GM12878 (cell line): ENCODE measurements at regions not wholly inside any gene's neighbourhood (a gene's known extent, or its start where the extent isn't known, plus 50 kb on each side); places are given as distances from the start of the nearest gene placed in this dataset.
A peak's percentile ranks its signal among the peaks of the same experiment; 100 is the strongest.

Experiments
- BRCA1 ChIP-seq: IDR thresholded peaks from 2 replicates; pipeline ENCODE4 v1.6.1; 2011; ENCODE audit warnings: low read depth, low read length, improper control_type of control experiment
- IRF3 ChIP-seq: fragments of 450-650 bp; IDR thresholded peaks from 2 replicates; pipeline ENCODE4 v1.6.1; 2014; ENCODE audit warnings: mild to moderate bottlenecking
- KAT2A ChIP-seq: conservative IDR thresholded peaks from 2 replicates; pipeline ENCODE4 v1.6.1; 2011; ENCODE audit warnings: low read depth, low read length; ENCODE audit not compliant: control insufficient read depth
- KDM1A ChIP-seq: fragments of 200-600 bp; sonication (generic); IDR thresholded peaks from 2 replicates; pipeline ENCODE4 v1.6.1; 2016; ENCODE audit warnings: borderline replicate concordance
- MXI1 ChIP-seq: fragments of 150-350 bp; IDR thresholded peaks from 2 replicates; pipeline ENCODE4 v1.6.1; 2011; ENCODE audit warnings: low read depth, mild to moderate bottlenecking, inconsistent platforms, low read length, improper control_type of control experiment
- MYB ChIP-seq: fragments of 150-350 bp; IDR thresholded peaks from 2 replicates; pipeline ENCODE4 v1.6.1; 2014; ENCODE audit warnings: mild to moderate bottlenecking, low read depth, low read length, borderline replicate concordance
- RBBP5 ChIP-seq: fragments of 200-600 bp; sonication (generic); conservative IDR thresholded peaks from 2 replicates; pipeline ENCODE4 v1.6.1; 2016
- SMARCA5 ChIP-seq: fragments of 450-650 bp; IDR thresholded peaks from 2 replicates; pipeline ENCODE4 v1.6.1; 2017; ENCODE audit warnings: mild to moderate bottlenecking
- SP1 ChIP-seq: IDR thresholded peaks from one replicate; pipeline ENCODE4 v1.6.1; 2011; ENCODE audit warnings: low read depth, low read length
- TCF12 ChIP-seq: IDR thresholded peaks from 2 replicates; pipeline ENCODE4 v1.6.1; 2011; ENCODE audit warnings: low read depth, mild to moderate bottlenecking, low read length
- TF ChIP-seq, protein P1 (sequence below): fragments of 450-650 bp; IDR thresholded peaks from 2 replicates; pipeline ENCODE4 v1.6.1; 2018; ENCODE audit warnings: mild to moderate bottlenecking, low read depth, moderate library complexity; ENCODE audit not compliant: partially characterized antibody
- TF ChIP-seq, protein P2 (sequence below): fragments of 150-350 bp; IDR thresholded peaks from 2 replicates; pipeline ENCODE4 v1.6.1; 2014; ENCODE audit warnings: mild to moderate bottlenecking, low read depth, low read length
- TF ChIP-seq, protein P3 (sequence below): fragments of 450-650 bp; IDR thresholded peaks from 2 replicates; pipeline ENCODE4 v1.6.1; 2016; ENCODE audit warnings: mild to moderate bottlenecking

DNA sequence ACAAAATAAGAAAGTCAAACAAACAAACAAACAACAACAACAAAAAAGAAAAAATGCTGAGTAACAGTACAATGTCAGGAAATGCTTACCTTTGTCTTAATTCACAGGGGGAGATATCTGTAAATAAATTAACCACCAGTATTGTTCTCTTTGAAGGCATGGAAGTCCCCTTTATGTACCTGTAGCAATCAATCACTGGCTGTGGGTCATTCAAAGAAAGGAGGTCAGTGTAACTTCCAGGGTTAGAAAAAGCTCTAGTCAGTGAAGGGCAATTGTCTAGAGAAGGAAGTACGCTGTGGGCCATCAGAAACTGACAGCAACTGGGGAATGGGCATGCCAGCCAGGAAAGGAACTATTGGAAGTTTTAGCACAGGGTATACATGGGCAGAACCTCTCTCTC lies 121.5 kb upstream of the LUZP2 start (continued):
- TF ChIP-seq, protein P1, sequence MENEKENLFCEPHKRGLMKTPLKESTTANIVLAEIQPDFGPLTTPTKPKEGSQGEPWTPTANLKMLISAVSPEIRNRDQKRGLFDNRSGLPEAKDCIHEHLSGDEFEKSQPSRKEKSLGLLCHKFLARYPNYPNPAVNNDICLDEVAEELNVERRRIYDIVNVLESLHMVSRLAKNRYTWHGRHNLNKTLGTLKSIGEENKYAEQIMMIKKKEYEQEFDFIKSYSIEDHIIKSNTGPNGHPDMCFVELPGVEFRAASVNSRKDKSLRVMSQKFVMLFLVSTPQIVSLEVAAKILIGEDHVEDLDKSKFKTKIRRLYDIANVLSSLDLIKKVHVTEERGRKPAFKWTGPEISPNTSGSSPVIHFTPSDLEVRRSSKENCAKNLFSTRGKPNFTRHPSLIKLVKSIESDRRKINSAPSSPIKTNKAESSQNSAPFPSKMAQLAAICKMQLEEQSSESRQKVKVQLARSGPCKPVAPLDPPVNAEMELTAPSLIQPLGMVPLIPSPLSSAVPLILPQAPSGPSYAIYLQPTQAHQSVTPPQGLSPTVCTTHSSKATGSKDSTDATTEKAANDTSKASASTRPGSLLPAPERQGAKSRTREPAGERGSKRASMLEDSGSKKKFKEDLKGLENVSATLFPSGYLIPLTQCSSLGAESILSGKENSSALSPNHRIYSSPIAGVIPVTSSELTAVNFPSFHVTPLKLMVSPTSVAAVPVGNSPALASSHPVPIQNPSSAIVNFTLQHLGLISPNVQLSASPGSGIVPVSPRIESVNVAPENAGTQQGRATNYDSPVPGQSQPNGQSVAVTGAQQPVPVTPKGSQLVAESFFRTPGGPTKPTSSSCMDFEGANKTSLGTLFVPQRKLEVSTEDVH: no peak
- no peak for TF ChIP-seq RBBP5
- TF ChIP-seq, protein P2, sequence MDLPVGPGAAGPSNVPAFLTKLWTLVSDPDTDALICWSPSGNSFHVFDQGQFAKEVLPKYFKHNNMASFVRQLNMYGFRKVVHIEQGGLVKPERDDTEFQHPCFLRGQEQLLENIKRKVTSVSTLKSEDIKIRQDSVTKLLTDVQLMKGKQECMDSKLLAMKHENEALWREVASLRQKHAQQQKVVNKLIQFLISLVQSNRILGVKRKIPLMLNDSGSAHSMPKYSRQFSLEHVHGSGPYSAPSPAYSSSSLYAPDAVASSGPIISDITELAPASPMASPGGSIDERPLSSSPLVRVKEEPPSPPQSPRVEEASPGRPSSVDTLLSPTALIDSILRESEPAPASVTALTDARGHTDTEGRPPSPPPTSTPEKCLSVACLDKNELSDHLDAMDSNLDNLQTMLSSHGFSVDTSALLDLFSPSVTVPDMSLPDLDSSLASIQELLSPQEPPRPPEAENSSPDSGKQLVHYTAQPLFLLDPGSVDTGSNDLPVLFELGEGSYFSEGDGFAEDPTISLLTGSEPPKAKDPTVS: no peak
- no peak for TF ChIP-seq KDM1A
- no peak for TF ChIP-seq KAT2A
- TF ChIP-seq IRF3: no peak
- TF ChIP-seq SMARCA5: no peak
- TF ChIP-seq, protein P3, sequence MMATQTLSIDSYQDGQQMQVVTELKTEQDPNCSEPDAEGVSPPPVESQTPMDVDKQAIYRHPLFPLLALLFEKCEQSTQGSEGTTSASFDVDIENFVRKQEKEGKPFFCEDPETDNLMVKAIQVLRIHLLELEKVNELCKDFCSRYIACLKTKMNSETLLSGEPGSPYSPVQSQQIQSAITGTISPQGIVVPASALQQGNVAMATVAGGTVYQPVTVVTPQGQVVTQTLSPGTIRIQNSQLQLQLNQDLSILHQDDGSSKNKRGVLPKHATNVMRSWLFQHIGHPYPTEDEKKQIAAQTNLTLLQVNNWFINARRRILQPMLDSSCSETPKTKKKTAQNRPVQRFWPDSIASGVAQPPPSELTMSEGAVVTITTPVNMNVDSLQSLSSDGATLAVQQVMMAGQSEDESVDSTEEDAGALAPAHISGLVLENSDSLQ: peak; percentile 52; the same call in 1 of the 2 replicates
- TF ChIP-seq MXI1: no peak
- no peak for TF ChIP-seq TCF12
- TF ChIP-seq SP1: no peak
- no peak for TF ChIP-seq MYB
- TF ChIP-seq BRCA1: no peak
